A673 (cell line): ENCODE measurements at regions not wholly inside any gene's neighbourhood (a gene's known extent, or its start where the extent isn't known, plus 50 kb on each side); places are given as distances from the start of the nearest gene placed in this dataset.

Source experiments
- BruUV-seq: library from RNA; stranded (reverse); fragments of 400-500 nt; replicated peaks from 2 replicates; lab custom pipeline; 2021; lab: Mats Ljungman, UMichigan
- CTCF ChIA-PET: fragments of 300-600 bp; sonication (Branson Sonifier 250); formaldehyde crosslinking; loops from one replicate; lab custom pipeline; 2022; ENCODE audit warnings: antibody characterized with exemption; lab: Charles Lee
- POLR2A ChIA-PET: fragments of 300-600 bp; sonication (Branson Sonifier 250); formaldehyde crosslinking; loops from one replicate; lab custom pipeline; 2022; ENCODE audit warnings: antibody characterized with exemption; ENCODE audit not compliant: low non-redundant PET; lab: Charles Lee
- DNase-seq: peaks from one replicate; pipeline ENCODE4 v3.0.0-alpha.2; 2015; ENCODE audit warnings: low spot score
- H3K27ac ChIP-seq: fragments of 200-600 bp; sonication (generic); 2 replicates; pipeline ENCODE4 v1.5.1; 2016; ENCODE audit warnings: mixed run types, low read depth, mild to moderate bottlenecking, mixed read lengths, antibody characterized with exemption, low read length; ENCODE audit not compliant: poor library complexity, severe bottlenecking
- H3K27me3 ChIP-seq: fragments of 200-600 bp; sonication (generic); replicated peaks from 2 replicates; pipeline ENCODE4 v1.6.1; 2017; ENCODE audit warnings: mixed run types, low read depth, mild to moderate bottlenecking, mixed read lengths, antibody characterized with exemption, low read length; ENCODE audit not compliant: insufficient read depth, poor library complexity
- H3K36me3 ChIP-seq: fragments of 200-600 bp; sonication (generic); 2 replicates; pipeline ENCODE4 v1.6.1; 2016; ENCODE audit warnings: mixed run types, mild to moderate bottlenecking, mixed read lengths, antibody characterized with exemption, low read length; ENCODE audit not compliant: insufficient read depth, poor library complexity, severe bottlenecking
- H3K4me1 ChIP-seq: fragments of 200-600 bp; sonication (generic); 2 replicates; pipeline ENCODE4 v1.6.1; 2017; ENCODE audit warnings: mixed run types, mild to moderate bottlenecking, mixed read lengths, antibody characterized with exemption, low read length; ENCODE audit not compliant: insufficient read depth, poor library complexity, severe bottlenecking
- H3K4me3 ChIP-seq: fragments of 200-600 bp; sonication (generic); 2 replicates; pipeline ENCODE4 v1.5.1; 2016; ENCODE audit warnings: low read depth, mixed run types, mild to moderate bottlenecking, mixed read lengths, low read length; ENCODE audit not compliant: poor library complexity, severe bottlenecking
- H3K9me3 ChIP-seq: fragments of 200-600 bp; sonication (generic); 2 replicates; pipeline ENCODE4 v1.6.1; 2016; ENCODE audit warnings: mixed run types, low read depth, mild to moderate bottlenecking, mixed read lengths, antibody characterized with exemption, low read length; ENCODE audit not compliant: poor library complexity, severe bottlenecking
- CTCF ChIP-seq: fragments of 300-800, 200-600 bp; sonication (generic); conservative IDR thresholded peaks from 2 replicates; pipeline ENCODE4 v1.5.1; 2017; ENCODE audit warnings: low read depth, mild to moderate bottlenecking, antibody characterized with exemption, low read length, moderate library complexity, mixed read lengths
- EZH2 ChIP-seq: fragments of 200-600 bp; sonication (generic); IDR thresholded peaks from 2 replicates; pipeline ENCODE4 v1.6.1; 2017; ENCODE audit warnings: borderline replicate concordance, low read depth, mild to moderate bottlenecking, mixed read lengths, antibody characterized with exemption, low read length; ENCODE audit not compliant: poor library complexity, severe bottlenecking
- intact Hi-C: fragments of 100-400 bp; cut with micrococcal nuclease; formaldehyde crosslinking; loops from one replicate; pipeline ENCODE4 v1.10.0; 2022; ENCODE audit not compliant: unreplicated experiment

DNA sequence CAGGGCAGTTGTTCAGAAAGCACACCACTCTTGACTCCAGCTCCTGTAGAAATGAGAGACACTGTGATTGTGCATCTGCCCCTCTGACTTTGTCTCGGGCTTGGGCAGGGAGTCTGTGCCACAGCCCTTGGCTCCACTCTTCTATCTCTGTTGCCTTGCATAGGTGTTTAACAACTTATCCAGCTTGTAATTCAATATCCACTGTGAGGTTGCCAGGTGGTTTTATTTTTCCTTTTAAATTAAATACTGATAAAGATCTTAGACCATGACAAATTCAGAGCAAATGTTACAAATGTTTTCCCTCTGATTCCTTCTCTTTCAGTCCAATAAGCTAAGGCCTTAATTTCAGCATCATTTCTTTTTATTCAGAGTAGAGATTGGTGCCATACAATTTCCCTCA is 421.7 kb downstream of the STK39 start:
- no peak overlapping the region for H3K4me3 ChIP-seq
- POLR2A ChIA-PET, result no interaction called here
- BruUV-seq, result no TSS peak
- DNase-seq, result no peak
- intact Hi-C loops, result no loop called here
- no peak overlapping the region for H3K27ac ChIP-seq
- H3K4me1 ChIP-seq, result no peaks in the 10 kb centered on the region
- no peaks in the 10 kb centered on the region for H3K27me3 ChIP-seq
- no peaks in the 10 kb centered on the region for H3K9me3 ChIP-seq
- no peak for TF ChIP-seq EZH2
- no peak for TF ChIP-seq CTCF
- no peaks in the 10 kb centered on the region for H3K36me3 ChIP-seq
- CTCF ChIA-PET, result no interaction called here

- TF ChIP-seq CTCF (no peak), EZH2 (no peak)
These were observed 424.5 kb downstream of the STK39 start for GRCh38 chr2:167822690-167823465.

GRCh38 chr2:167820488-167820887 is 426.9 kb downstream of the STK39 start:
- intact Hi-C loops, result no loop called here
- Histone ChIP-seq H3K27ac (no peak overlapping the region), H3K36me3 (no peaks in the 10 kb centered on the region), H3K9me3 (no peaks in the 10 kb centered on the region), H3K4me1 (no peaks in the 10 kb centered on the region), H3K27me3 (no peaks in the 10 kb centered on the region), H3K4me3 (no peak overlapping the region)
- no peak for TF ChIP-seq EZH2
- no peak for TF ChIP-seq CTCF
- BruUV-seq, result no TSS peak
- CTCF ChIA-PET, result no interaction called here
- POLR2A ChIA-PET, result no interaction called here
- DNase-seq, result no peak

More at GRCh38 chr2:167822690-167823465, 424.5 kb downstream of the STK39 start:
- no peaks in the 10 kb centered on the region for H3K4me1 ChIP-seq
- no peak overlapping the region for H3K4me3 ChIP-seq
- no peak for DNase-seq
- BruUV-seq, result no TSS peak
- ChIA-PET CTCF (no interaction called here), POLR2A (no interaction called here)
- no peaks in the 10 kb centered on the region for H3K36me3 ChIP-seq
- H3K9me3 ChIP-seq, result no peaks in the 10 kb centered on the region
- intact Hi-C loops, result no loop called here
- H3K27ac ChIP-seq, result no peak overlapping the region
- no peaks in the 10 kb centered on the region for H3K27me3 ChIP-seq
